SK-N-SH (cell line): ENCODE measurements at regions not wholly inside any gene's neighbourhood (a gene's known extent, or its start where the extent isn't known, plus 50 kb on each side); places are given as distances from the start of the nearest gene placed in this dataset.

Experiments used
- CTCF ChIA-PET: fragments of 300-600, 350-600 bp; formaldehyde crosslinking; extraction: SDS; loops from one replicate; lab custom pipeline; 2021; lab: Yijun Ruan, JAX
- POLR2A ChIA-PET: fragments of 350-600 bp; sonication (Branson Sonifier 250); formaldehyde crosslinking; extraction: SDS; loops from one replicate; lab custom pipeline; 2020; ENCODE audit warnings: antibody characterized with exemption, inconsistent platforms; lab: Yijun Ruan, JAX
- DNase-seq: peaks from one replicate; pipeline ENCODE4 v3.0.0; 2012
- H2AFZ ChIP-seq: fragments of 200-600 bp; sonication (generic); 2 replicates; pipeline ENCODE4 v1.8.1; 2016; ENCODE audit warnings: antibody characterized with exemption, mild to moderate bottlenecking, low read depth
- H3F3A ChIP-seq: fragments of 200-600 bp; sonication (generic); replicated peaks from 2 replicates; pipeline ENCODE3; 2016; ENCODE audit warnings: antibody characterized with exemption, mild to moderate bottlenecking; ENCODE audit not compliant: insufficient read depth
- H3K27ac ChIP-seq, 2 experiments: fragments of 200-500 bp in 1 of 2; fragments of 200-600 bp in 1 of 2; sonication (Bioruptor generic) in 1 of 2; sonication (generic), shearing (Covaris generic) in 1 of 2; 2 replicates each; pipeline versions ENCODE4 v1.5.1 to v1.6.1; 2014 to 2016; ENCODE audit warnings: low read depth in 2 of 2, inconsistent platforms in 1 of 2, low read length in 1 of 2, mild to moderate bottlenecking in 1 of 2, mixed read lengths in 1 of 2
- H3K27me3 ChIP-seq: fragments of 200-600 bp; sonication (generic), shearing (Covaris generic); 2 replicates; pipeline ENCODE4 v1.6.1; 2016; ENCODE audit warnings: mixed run types; ENCODE audit not compliant: insufficient read depth
- H3K36me3 ChIP-seq, 2 experiments: fragments of 200-500 bp in 1 of 2; fragments of 200-600 bp in 1 of 2; sonication (Bioruptor generic) in 1 of 2; sonication (generic) in 1 of 2; replicated peaks in 1 of 2; 2 replicates each; pipeline versions ENCODE3 to v1.5.1; 2014 to 2016; ENCODE audit warnings: low read length in 1 of 2, mild to moderate bottlenecking in 1 of 2; ENCODE audit not compliant: insufficient read depth in 2 of 2, control insufficient read depth in 1 of 2
- H3K4me1 ChIP-seq, 2 experiments: fragments of 200-500 bp in 1 of 2; fragments of 200-600 bp in 1 of 2; sonication (Bioruptor generic) in 1 of 2; sonication (generic), shearing (Covaris generic) in 1 of 2; 2 replicates each; pipeline versions ENCODE4 v1.5.1 to v1.6.1; 2014 to 2016; ENCODE audit warnings: low read depth in 1 of 2, low read length in 1 of 2, mixed run types in 1 of 2; ENCODE audit not compliant: insufficient read depth in 2 of 2, control insufficient read depth in 1 of 2
- H3K4me2 ChIP-seq: fragments of 200-600 bp; sonication (generic), shearing (Covaris generic); 2 replicates; pipeline ENCODE4 v1.6.1; 2017; ENCODE audit warnings: mixed run types
- H3K4me3 ChIP-seq, 2 experiments: fragments of 200-500 bp in 1 of 2; fragments of 200-600 bp in 1 of 2; sonication (Bioruptor generic) in 1 of 2; sonication (generic), shearing (Covaris generic) in 1 of 2; 2 replicates each; pipeline versions ENCODE4 v1.5.1 to v1.8.1; 2014 to 2016; ENCODE audit warnings: low read depth in 2 of 2, inconsistent platforms in 1 of 2, low read length in 1 of 2, mild to moderate bottlenecking in 1 of 2, mixed read lengths in 1 of 2, moderate library complexity in 1 of 2
- H3K79me2 ChIP-seq: fragments of 200-600 bp; sonication (generic); 2 replicates; pipeline ENCODE4 v1.8.1; 2017; ENCODE audit warnings: mild to moderate bottlenecking; ENCODE audit not compliant: insufficient read depth
- H3K9ac ChIP-seq: fragments of 200-600 bp; sonication (generic); 2 replicates; pipeline ENCODE4 v1.6.1; 2017; ENCODE audit warnings: mixed run types
- H3K9me2 ChIP-seq: fragments of 200-600 bp; sonication (generic); 2 replicates; pipeline ENCODE4 v1.6.1; 2017; ENCODE audit warnings: mixed run types
- H3K9me3 ChIP-seq: fragments of 200-600 bp; sonication (generic); 2 replicates; pipeline ENCODE4 v1.6.1; 2017; ENCODE audit warnings: mixed run types, mild to moderate bottlenecking, moderate library complexity
- H4K20me1 ChIP-seq: fragments of 200-600 bp; sonication (generic); 2 replicates; pipeline ENCODE4 v1.6.1; 2017; ENCODE audit warnings: mild to moderate bottlenecking, mixed run types; ENCODE audit not compliant: insufficient read depth
- CHD2 ChIP-seq: fragments of 150-350 bp; IDR thresholded peaks from 2 replicates; pipeline ENCODE4 v1.6.1; 2018; ENCODE audit warnings: low read length; ENCODE audit not compliant: partially characterized antibody
- EP300 ChIP-seq, 2 experiments: IDR thresholded peaks; 2 replicates each; pipeline versions ENCODE4 v1.4.0 to v1.6.1; 2012; ENCODE audit warnings: borderline replicate concordance in 1 of 2, low read depth in 1 of 2, low read length in 1 of 2
- EZH2phosphoT487 ChIP-seq: fragments of 200-600 bp; sonication (generic); IDR thresholded peaks from 2 replicates; pipeline ENCODE4 v1.6.1; 2017; ENCODE audit warnings: low read depth, mixed run types, mild to moderate bottlenecking, antibody characterized with exemption, moderate library complexity, borderline replicate concordance
- FOSL2 ChIP-seq: IDR thresholded peaks from 2 replicates; pipeline ENCODE4 v1.4.0; 2012; ENCODE audit warnings: low read depth, mild to moderate bottlenecking, moderate library complexity, borderline replicate concordance
- FOXJ3 ChIP-seq: sonication (generic); formaldehyde crosslinking; IDR thresholded peaks from 2 replicates; pipeline ENCODE4 v1.5.1; 2020; ENCODE audit warnings: mild to moderate bottlenecking, missing genetic modification reagents
- GATA2 ChIP-seq: sonication (generic); formaldehyde crosslinking; IDR thresholded peaks from 2 replicates; pipeline ENCODE4 v1.5.0; 2020; ENCODE audit warnings: mild to moderate bottlenecking, missing genetic modification reagents
- NFIC ChIP-seq: IDR thresholded peaks from 2 replicates; pipeline ENCODE4 v1.4.0; 2012; ENCODE audit warnings: borderline replicate concordance
- POLR2AphosphoS5 ChIP-seq: IDR thresholded peaks from 2 replicates; pipeline ENCODE4 v1.6.1; 2012; ENCODE audit warnings: low read depth, low read length
- RAD21 ChIP-seq: IDR thresholded peaks from 2 replicates; pipeline ENCODE4 v1.6.1; 2012; ENCODE audit warnings: mild to moderate bottlenecking, low read length
- RCOR1 ChIP-seq: fragments of 150-350 bp; IDR thresholded peaks from 2 replicates; pipeline ENCODE4 v1.6.1; 2017; ENCODE audit warnings: antibody characterized with exemption, low read length
- REST ChIP-seq: IDR thresholded peaks from 2 replicates; pipeline ENCODE4 v1.6.1; 2012; ENCODE audit warnings: mild to moderate bottlenecking, low read depth, low read length, moderate library complexity
- SIN3A ChIP-seq: IDR thresholded peaks from 2 replicates; pipeline ENCODE4 v1.6.1; 2012; ENCODE audit warnings: low read depth, mild to moderate bottlenecking, low read length, moderate library complexity, borderline replicate concordance
- SMC3 ChIP-seq: IDR thresholded peaks from 2 replicates; pipeline ENCODE4 v1.6.1; 2012; ENCODE audit warnings: low read depth, low read length, improper control_type of control experiment
- TEAD4 ChIP-seq: IDR thresholded peaks from 2 replicates; pipeline ENCODE4 v1.4.0; 2012; ENCODE audit warnings: mild to moderate bottlenecking, borderline replicate concordance; ENCODE audit not compliant: insufficient read depth
- YY1 ChIP-seq: IDR thresholded peaks from 2 replicates; pipeline ENCODE4 v1.4.0; 2012; ENCODE audit warnings: low read depth, mild to moderate bottlenecking
- WGBS: methylation state at CpG from one replicate; pipeline ENCODE4 v1.1.6; 2017; ENCODE audit warnings: low lambda C conversion rate; 5-methylcytosine and 5-hydroxymethylcytosine counted together
- TF ChIP-seq, protein P1 (sequence below): fragments of 150-350 bp; IDR thresholded peaks from 2 replicates; pipeline ENCODE4 v1.6.1; 2016; ENCODE audit warnings: mild to moderate bottlenecking, low read depth, low read length
- TF ChIP-seq, protein P2 (sequence below): IDR thresholded peaks from 2 replicates; pipeline ENCODE4 v1.4.0; 2012; ENCODE audit warnings: low read depth, borderline replicate concordance
- TF ChIP-seq, protein P3 (sequence below): IDR thresholded peaks from 2 replicates; pipeline ENCODE4; 2012

DNA sequence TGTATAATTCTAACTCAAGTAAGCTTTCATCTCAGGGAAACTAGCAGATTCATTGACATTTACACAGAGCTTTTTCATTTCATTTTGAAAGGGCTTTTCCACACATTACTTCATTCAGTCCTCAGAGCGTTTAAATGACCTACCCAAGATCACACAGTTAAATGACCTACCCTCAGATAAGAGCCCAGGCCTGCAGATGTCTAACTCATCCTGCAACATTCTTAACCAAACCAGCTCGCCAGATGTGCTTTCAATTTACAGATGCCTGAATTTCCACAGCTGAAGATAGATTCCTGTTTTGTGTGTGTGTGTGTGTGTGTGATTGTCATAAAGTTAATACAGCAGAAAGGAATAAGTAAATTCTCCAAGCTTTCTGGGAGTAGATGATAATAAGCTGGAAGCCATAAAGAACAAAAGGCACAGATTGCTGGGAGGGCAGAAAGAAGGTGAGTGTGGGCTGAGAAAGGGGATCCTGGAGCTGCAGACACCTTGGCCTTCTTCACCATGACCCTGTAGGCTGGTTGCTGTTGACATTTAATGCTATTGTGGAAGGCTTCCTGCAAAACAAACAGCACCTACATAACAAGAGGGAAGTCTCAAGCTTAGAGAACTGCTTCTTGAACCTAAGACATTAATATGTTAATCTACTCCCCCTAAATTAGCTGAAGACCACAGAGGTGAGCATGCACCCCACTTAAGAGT lies 489.7 kb upstream of the CELF2 start (continued):
- TF ChIP-seq, protein P1, sequence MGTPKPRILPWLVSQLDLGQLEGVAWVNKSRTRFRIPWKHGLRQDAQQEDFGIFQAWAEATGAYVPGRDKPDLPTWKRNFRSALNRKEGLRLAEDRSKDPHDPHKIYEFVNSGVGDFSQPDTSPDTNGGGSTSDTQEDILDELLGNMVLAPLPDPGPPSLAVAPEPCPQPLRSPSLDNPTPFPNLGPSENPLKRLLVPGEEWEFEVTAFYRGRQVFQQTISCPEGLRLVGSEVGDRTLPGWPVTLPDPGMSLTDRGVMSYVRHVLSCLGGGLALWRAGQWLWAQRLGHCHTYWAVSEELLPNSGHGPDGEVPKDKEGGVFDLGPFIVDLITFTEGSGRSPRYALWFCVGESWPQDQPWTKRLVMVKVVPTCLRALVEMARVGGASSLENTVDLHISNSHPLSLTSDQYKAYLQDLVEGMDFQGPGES = no peak
- TF ChIP-seq FOSL2 (no peak), SIN3A (no peak), POLR2AphosphoS5 (no peak), EP300 (IDR thresholded peaks at IDR 0.05; ENCODE audit: borderline replicate concordance in 1 of 2, low read depth in 1 of 2, low read length in 1 of 2) (no peak), RAD21 (no peak)

DNA sequence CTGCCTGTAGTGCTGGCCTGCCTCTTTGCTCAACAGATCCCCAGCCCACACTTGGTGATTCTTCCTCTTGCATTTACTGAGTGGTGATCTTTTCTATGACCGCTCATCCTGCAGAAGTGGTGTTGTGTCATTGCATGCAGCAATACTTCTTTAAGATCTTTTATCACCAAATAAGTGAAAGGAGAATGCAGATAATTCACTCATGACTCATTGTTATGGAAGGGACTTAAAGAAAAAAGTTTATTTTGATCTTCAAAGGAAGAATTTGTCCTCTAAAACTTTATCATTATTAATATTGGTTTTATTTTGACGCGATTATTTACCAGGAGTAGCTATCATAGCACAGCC lies 489.1 kb upstream of the CELF2 start:
- no peaks in the 10 kb centered on the region for H3K36me3 ChIP-seq
- no peak overlapping the region for H3K4me2 ChIP-seq
- H3F3A ChIP-seq = no peaks in the 10 kb centered on the region
- no peaks in the 10 kb centered on the region for H3K79me2 ChIP-seq
- no peaks in the 10 kb centered on the region for H3K4me1 ChIP-seq
- WGBS = 57% methylated on average over 3 of the region's 3 CpGs
- TF ChIP-seq YY1 (no peak), RCOR1 (no peak), GATA2 (CRISPR knock-in tag) (no peak), TEAD4 (no peak), FOXJ3 (CRISPR knock-in tag) (no peak), EZH2phosphoT487 (no peak), CHD2 (no peak), NFIC (no peak), REST (no peak), SMC3 (no peak), RAD21 (no peak)
- TF ChIP-seq, protein P2, sequence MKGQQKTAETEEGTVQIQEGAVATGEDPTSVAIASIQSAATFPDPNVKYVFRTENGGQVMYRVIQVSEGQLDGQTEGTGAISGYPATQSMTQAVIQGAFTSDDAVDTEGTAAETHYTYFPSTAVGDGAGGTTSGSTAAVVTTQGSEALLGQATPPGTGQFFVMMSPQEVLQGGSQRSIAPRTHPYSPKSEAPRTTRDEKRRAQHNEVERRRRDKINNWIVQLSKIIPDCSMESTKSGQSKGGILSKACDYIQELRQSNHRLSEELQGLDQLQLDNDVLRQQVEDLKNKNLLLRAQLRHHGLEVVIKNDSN = no peak
- TF ChIP-seq, protein P3, sequence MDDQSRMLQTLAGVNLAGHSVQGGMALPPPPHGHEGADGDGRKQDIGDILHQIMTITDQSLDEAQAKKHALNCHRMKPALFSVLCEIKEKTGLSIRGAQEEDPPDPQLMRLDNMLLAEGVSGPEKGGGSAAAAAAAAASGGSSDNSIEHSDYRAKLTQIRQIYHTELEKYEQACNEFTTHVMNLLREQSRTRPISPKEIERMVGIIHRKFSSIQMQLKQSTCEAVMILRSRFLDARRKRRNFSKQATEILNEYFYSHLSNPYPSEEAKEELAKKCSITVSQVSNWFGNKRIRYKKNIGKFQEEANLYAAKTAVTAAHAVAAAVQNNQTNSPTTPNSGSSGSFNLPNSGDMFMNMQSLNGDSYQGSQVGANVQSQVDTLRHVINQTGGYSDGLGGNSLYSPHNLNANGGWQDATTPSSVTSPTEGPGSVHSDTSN = no peak
- TF ChIP-seq, all 33 proteins: peak for 0
- H3K9ac ChIP-seq = no peak overlapping the region
- no peaks in the 10 kb centered on the region for H3K9me2 ChIP-seq
- H4K20me1 ChIP-seq = no peaks in the 10 kb centered on the region
- H3K9me3 ChIP-seq = no peaks in the 10 kb centered on the region
- H3K27me3 ChIP-seq = no peaks in the 10 kb centered on the region
- POLR2A ChIA-PET = no interaction called here
- H2AFZ ChIP-seq = no peak overlapping the region
- CTCF ChIA-PET = interaction anchor here (2.3 kb wide), 1 partner anchor 10 kb away, joined by 5 read pairs; no protein-coding TSS in a partner anchor
- no peak for DNase-seq
- H3K4me3 ChIP-seq = no peak overlapping the region
- no peak overlapping the region for H3K27ac ChIP-seq
